CD4-positive, alpha-beta T cell treated with Interleukin-15 for 1 hour (primary cell): ENCODE measurements at regions not wholly inside any gene's neighbourhood (a gene's known extent, or its start where the extent isn't known, plus 50 kb on each side); places are given as distances from the start of the nearest gene placed in this dataset.
"Not testable (repeated sequence)": the region's sequence is repeated elsewhere in the genome, so short reads cannot be mapped to it uniquely, and the experiment has no call there.

Experiments
- DNase-seq: peaks from one replicate; pipeline ENCODE4 v3.0.0-alpha.2; 2020

- no peak for DNase-seq
Observed at GRCh38 chr20:29427201-29428060, 1830.0 kb upstream of the DEFB115 start.

- no peak for DNase-seq
Observed at GRCh38 chr20:29430531-29430930, 1826.9 kb upstream of the DEFB115 start.

GRCh38 chr20:29440721-29441120 lies 1816.7 kb upstream of the DEFB115 start:
- not testable (repeated sequence) for DNase-seq

- not testable (repeated sequence) for DNase-seq
Observed at GRCh38 chr20:29443206-29443781, 1814.2 kb upstream of the DEFB115 start.

- no peak for DNase-seq
Observed at GRCh38 chr20:29443819-29444218, 1813.6 kb upstream of the DEFB115 start.

- peak; percentile 61 for DNase-seq
Observed at GRCh38 chr20:29445050-29445907, 1812.2 kb upstream of the DEFB115 start.

- not testable (repeated sequence) for DNase-seq
Observed at GRCh38 chr20:29447517-29448484, 1809.7 kb upstream of the DEFB115 start.

GRCh38 chr20:29448806-29449470 lies 1808.5 kb upstream of the DEFB115 start:
- DNase-seq: no peak

- DNase-seq: no peak
Observed at GRCh38 chr20:29452186-29452585, 1805.3 kb upstream of the DEFB115 start.

GRCh38 chr20:29456987-29457693 lies 1800.3 kb upstream of the DEFB115 start:
- not testable (repeated sequence) for DNase-seq

- no peak for DNase-seq
Observed at GRCh38 chr20:29472606-29473005, 1784.9 kb upstream of the DEFB115 start.

GRCh38 chr20:29492840-29493239 lies 1764.6 kb upstream of the DEFB115 start:
- DNase-seq: not testable (repeated sequence)

GRCh38 chr20:29496767-29497166 lies 1760.7 kb upstream of the DEFB115 start:
- not testable (repeated sequence) for DNase-seq

- no peak for DNase-seq
Observed at GRCh38 chr20:29497261-29497671, 1760.2 kb upstream of the DEFB115 start.

GRCh38 chr20:29497684-29498083 lies 1759.8 kb upstream of the DEFB115 start:
- DNase-seq: not testable (repeated sequence)

- not testable (repeated sequence) for DNase-seq
Observed at GRCh38 chr20:29500738-29501137, 1756.7 kb upstream of the DEFB115 start.

GRCh38 chr20:29514634-29515033 lies 1742.8 kb upstream of the DEFB115 start:
- DNase-seq: not testable (repeated sequence)

- not testable (repeated sequence) for DNase-seq
Observed at GRCh38 chr20:29516847-29517246, 1740.6 kb upstream of the DEFB115 start.

- DNase-seq: not testable (repeated sequence)
Observed at GRCh38 chr20:29519610-29520241, 1737.7 kb upstream of the DEFB115 start.

GRCh38 chr20:29533566-29534177 lies 1723.8 kb upstream of the DEFB115 start:
- DNase-seq: not testable (repeated sequence)
